GM18873 (cell line): ENCODE measurements at regions not wholly inside any gene's neighbourhood (a gene's known extent, or its start where the extent isn't known, plus 50 kb on each side); places are given as distances from the start of the nearest gene placed in this dataset.
"Not testable (repeated sequence)": the region's sequence is repeated elsewhere in the genome, so short reads cannot be mapped to it uniquely, and the experiment has no call there.

Experiments used
- ATAC-seq: cut with Tn5 transposase; IDR thresholded peaks from one replicate; pipeline ENCODE4 v1.9.1; 2021; ENCODE audit warnings: mild to moderate bottlenecking, moderate library complexity, moderate number of reproducible peaks; ENCODE audit not compliant: unreplicated experiment, low FRiP score

- no peak for ATAC-seq
Measured at GRCh38 chr2:167608487-167608886, 638.9 kb downstream of the STK39 start.

- no peak for ATAC-seq
Measured at GRCh38 chr2:167607731-167608130, 639.7 kb downstream of the STK39 start.

- ATAC-seq = no peak
Measured at GRCh38 chr2:167607211-167607610, 640.2 kb downstream of the STK39 start.

- no peak for ATAC-seq
Measured at GRCh38 chr2:167602122-167602521, 645.3 kb downstream of the STK39 start.

GRCh38 chr2:167599219-167599618 lies 648.2 kb downstream of the STK39 start:
- no peak for ATAC-seq

GRCh38 chr2:167595839-167596471 lies 651.4 kb downstream of the STK39 start:
- peak; percentile 95 for ATAC-seq

- ATAC-seq = no peak
Measured at GRCh38 chr2:167595021-167595420, 652.4 kb downstream of the STK39 start.

GRCh38 chr2:167592441-167592840 lies 655.0 kb downstream of the STK39 start:
- no peak for ATAC-seq

GRCh38 chr2:167582619-167583018 lies 664.8 kb downstream of the STK39 start:
- no peak for ATAC-seq

- no peak for ATAC-seq
Measured at GRCh38 chr2:167581961-167582574, 665.3 kb downstream of the STK39 start.

GRCh38 chr2:167579826-167580225 lies 667.6 kb downstream of the STK39 start:
- no peak for ATAC-seq

- ATAC-seq = no peak
Measured at GRCh38 chr2:167575276-167575675, 672.1 kb downstream of the STK39 start.

GRCh38 chr2:167572883-167573619 lies 674.3 kb downstream of the STK39 start:
- ATAC-seq = no peak

GRCh38 chr2:167570370-167570769 lies 677.0 kb downstream of the STK39 start:
- ATAC-seq = no peak

- ATAC-seq = not testable (repeated sequence)
Measured at GRCh38 chr2:167563885-167564619, 675.8 kb downstream of the XIRP2 start.

- not testable (repeated sequence) for ATAC-seq
Measured at GRCh38 chr2:167558272-167558991, 670.2 kb downstream of the XIRP2 start.

- ATAC-seq = no peak
Measured at GRCh38 chr2:167555098-167555720, 666.9 kb downstream of the XIRP2 start.

- no peak for ATAC-seq
Measured at GRCh38 chr2:167553635-167554034, 665.4 kb downstream of the XIRP2 start.

- no peak for ATAC-seq
Measured at GRCh38 chr2:167551416-167551815, 663.1 kb downstream of the XIRP2 start.

- no peak for ATAC-seq
Measured at GRCh38 chr2:167550448-167550847, 662.2 kb downstream of the XIRP2 start.
